ENCODE measurements at regions not wholly inside any gene's neighbourhood (a gene's known extent, or its start where the extent isn't known, plus 50 kb on each side); places are given as distances from the start of the nearest gene placed in this dataset.
A peak's percentile ranks its signal among the peaks of the same experiment; 100 is the strongest.

- no peak overlapping the region for H3K4me3 ChIP-seq (ENCODE audit: low read depth, low read length)
- POLR2A ChIA-PET = no interaction called here
- CTCF ChIA-PET = interaction anchor here (1.2 to 10.2 kb wide), 2 partner anchors 185 to 1174 kb away, joined by 3 to 110 read pairs; partner anchors contain the start of gene IGFBP3
- no peak for DNase-seq (ENCODE audit: low read depth, low spot score)
- TF ChIP-seq, protein P1, sequence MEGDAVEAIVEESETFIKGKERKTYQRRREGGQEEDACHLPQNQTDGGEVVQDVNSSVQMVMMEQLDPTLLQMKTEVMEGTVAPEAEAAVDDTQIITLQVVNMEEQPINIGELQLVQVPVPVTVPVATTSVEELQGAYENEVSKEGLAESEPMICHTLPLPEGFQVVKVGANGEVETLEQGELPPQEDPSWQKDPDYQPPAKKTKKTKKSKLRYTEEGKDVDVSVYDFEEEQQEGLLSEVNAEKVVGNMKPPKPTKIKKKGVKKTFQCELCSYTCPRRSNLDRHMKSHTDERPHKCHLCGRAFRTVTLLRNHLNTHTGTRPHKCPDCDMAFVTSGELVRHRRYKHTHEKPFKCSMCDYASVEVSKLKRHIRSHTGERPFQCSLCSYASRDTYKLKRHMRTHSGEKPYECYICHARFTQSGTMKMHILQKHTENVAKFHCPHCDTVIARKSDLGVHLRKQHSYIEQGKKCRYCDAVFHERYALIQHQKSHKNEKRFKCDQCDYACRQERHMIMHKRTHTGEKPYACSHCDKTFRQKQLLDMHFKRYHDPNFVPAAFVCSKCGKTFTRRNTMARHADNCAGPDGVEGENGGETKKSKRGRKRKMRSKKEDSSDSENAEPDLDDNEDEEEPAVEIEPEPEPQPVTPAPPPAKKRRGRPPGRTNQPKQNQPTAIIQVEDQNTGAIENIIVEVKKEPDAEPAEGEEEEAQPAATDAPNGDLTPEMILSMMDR (IDR thresholded peaks at IDR 0.05; ENCODE audit: insufficient read depth, low read length, missing control alignments) = no peak
Observed at GRCh38 chr7:47094462-47094861, 487.4 kb downstream of the TNS3 start.

DNA sequence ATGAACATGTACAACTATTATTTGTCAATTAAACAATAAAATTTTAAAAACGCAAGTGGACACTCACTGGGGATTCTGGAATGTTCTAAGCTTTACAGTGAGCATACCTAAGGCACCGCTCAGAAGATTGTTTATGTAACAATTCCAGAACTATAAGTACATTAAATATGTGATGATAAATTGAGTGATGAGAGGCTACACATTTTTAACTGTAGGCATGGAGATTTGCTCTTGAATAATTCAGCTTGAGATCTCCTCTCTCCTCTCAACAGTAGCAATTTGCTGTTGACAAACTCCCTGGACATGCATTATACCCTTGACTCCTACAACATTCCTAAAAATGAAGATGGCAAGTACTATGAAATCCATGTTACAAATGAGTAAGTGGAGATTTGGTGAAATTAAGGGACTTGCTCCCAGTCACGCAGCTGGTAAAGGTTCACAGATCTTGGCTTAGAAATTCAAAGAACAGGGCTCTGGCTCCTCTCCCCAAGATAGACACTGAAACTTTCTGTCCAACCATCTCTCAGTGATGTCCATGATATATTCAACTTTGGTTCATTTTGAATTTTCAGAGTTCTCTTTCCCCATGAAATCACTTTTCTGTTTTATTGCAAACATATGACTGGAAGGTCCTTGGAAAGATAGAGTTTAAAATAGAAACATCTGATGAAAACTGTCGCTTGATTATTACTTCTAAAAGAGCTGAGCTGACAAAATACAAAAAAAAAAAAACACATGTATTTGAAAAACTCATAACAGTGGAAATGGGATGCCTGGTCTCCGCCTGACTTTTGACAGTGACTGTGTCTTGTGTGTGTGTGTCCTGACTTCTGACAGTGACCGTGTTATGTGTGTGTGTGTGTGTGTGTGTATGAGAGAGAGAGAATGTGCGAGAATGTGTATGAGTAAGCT lies 488.3 kb downstream of the TNS3 start:
- TF ChIP-seq, protein P1 (IDR thresholded peaks at IDR 0.05; ENCODE audit: insufficient read depth, low read length, missing control alignments) = no peak
- ChIA-PET POLR2A (interaction anchor here (0.6 to 1.5 kb wide), 2 partner anchors 650 to 1173 kb away, joined by 3 to 4 read pairs; partner anchors contain the start of gene IGFBP3), CTCF (interaction anchor here (0.9 to 10.2 kb wide), 4 partner anchors 8 to 1173 kb away, joined by 3 to 110 read pairs (median 7); partner anchors contain the start of gene IGFBP3)
- no peak overlapping the region for H3K4me3 ChIP-seq (ENCODE audit: low read depth, low read length)
- peak; percentile 55 for DNase-seq (ENCODE audit: low read depth, low spot score)

GRCh38 chr7:47092336-47092735 lies 489.6 kb downstream of the TNS3 start:
- ChIA-PET POLR2A (interaction anchor here (1.5 kb wide), 1 partner anchor 1172 kb away, joined by 4 read pairs; the partner anchor contains the start of gene IGFBP3), CTCF (interaction anchor here (0.9 to 10.2 kb wide), 5 partner anchors 9 to 1172 kb away, joined by 4 to 110 read pairs (median 6); partner anchors contain the start of gene IGFBP3)
- H3K4me3 ChIP-seq (ENCODE audit: low read depth, low read length) = no peak overlapping the region
- TF ChIP-seq, protein P1 (IDR thresholded peaks at IDR 0.05; ENCODE audit: insufficient read depth, low read length, missing control alignments) = no peak
- DNase-seq (ENCODE audit: low read depth, low spot score) = no peak

- ChIA-PET CTCF (interaction anchor here (0.8 to 10.2 kb wide), 7 partner anchors 10 to 1171 kb away, joined by 3 to 110 read pairs (median 4); partner anchors contain the start of gene IGFBP3), POLR2A (no interaction called here)
- no peak overlapping the region for H3K4me3 ChIP-seq (ENCODE audit: low read depth, low read length)
- peak; percentile 53 for DNase-seq (ENCODE audit: low read depth, low spot score)
- TF ChIP-seq, protein P1 (IDR thresholded peaks at IDR 0.05; ENCODE audit: insufficient read depth, low read length, missing control alignments) = no peak
Observed at GRCh38 chr7:47091141-47091540, 490.8 kb downstream of the TNS3 start.

- ChIA-PET CTCF (interaction anchor here (0.6 to 10.2 kb wide), 5 partner anchors 11 to 1199 kb away, joined by 3 to 110 read pairs (median 3); partner anchors contain the start of gene IGFBP3), POLR2A (no interaction called here)
- TF ChIP-seq, protein P1 (IDR thresholded peaks at IDR 0.05; ENCODE audit: insufficient read depth, low read length, missing control alignments) = no peak
- DNase-seq (ENCODE audit: low read depth, low spot score) = no peak
- no peak overlapping the region for H3K4me3 ChIP-seq (ENCODE audit: low read depth, low read length)
Observed at GRCh38 chr7:47089461-47089860, 492.4 kb downstream of the TNS3 start.

GRCh38 chr7:47089068-47089417 lies 492.9 kb downstream of the TNS3 start:
- POLR2A ChIA-PET = no interaction called here
- H3K4me3 ChIP-seq (ENCODE audit: low read depth, low read length) = no peak overlapping the region
- DNase-seq (ENCODE audit: low read depth, low spot score) = no peak
- TF ChIP-seq, protein P1 (IDR thresholded peaks at IDR 0.05; ENCODE audit: insufficient read depth, low read length, missing control alignments) = no peak
- CTCF ChIA-PET = interaction anchor here (1.0 to 10.2 kb wide), 11 partner anchors 10 to 1198 kb away, joined by 3 to 110 read pairs (median 6); partner anchors contain the start of gene IGFBP3

All from AG04449 (cell line).